ENCODE measurements at regions not wholly inside any gene's neighbourhood (a gene's known extent, or its start where the extent isn't known, plus 50 kb on each side); places are given as distances from the start of the nearest gene placed in this dataset.
"Not testable (repeated sequence)": the region's sequence is repeated elsewhere in the genome, so short reads cannot be mapped to it uniquely, and the experiment has no call there.

- no peak for DNase-seq (ENCODE audit: low read depth)
These were observed 242.8 kb upstream of the HNRNPA3 start for GRCh38 chr2:176969642-176970359.

GRCh38 chr2:176976736-176977685 is 235.6 kb upstream of the HNRNPA3 start:
- no peak for DNase-seq (ENCODE audit: low read depth)

GRCh38 chr2:176978921-176979320 is 233.7 kb upstream of the HNRNPA3 start:
- no peak for DNase-seq (ENCODE audit: low read depth)

GRCh38 chr2:176979981-176980710 is 232.4 kb upstream of the HNRNPA3 start:
- DNase-seq (ENCODE audit: low read depth), result no peak

GRCh38 chr2:176984987-176985386 is 227.6 kb upstream of the HNRNPA3 start:
- DNase-seq (ENCODE audit: low read depth), result no peak

GRCh38 chr2:176985871-176986270 is 226.7 kb upstream of the HNRNPA3 start:
- DNase-seq (ENCODE audit: low read depth), result no peak

GRCh38 chr2:176986487-176986886 is 226.1 kb upstream of the HNRNPA3 start:
- no peak for DNase-seq (ENCODE audit: low read depth)

- DNase-seq (ENCODE audit: low read depth), result no peak
These were observed 221.2 kb upstream of the HNRNPA3 start for GRCh38 chr2:176991411-176991810.

GRCh38 chr2:176997074-176997791 is 215.4 kb upstream of the HNRNPA3 start:
- DNase-seq (ENCODE audit: low read depth), result no peak

GRCh38 chr2:176997792-176998169 is 214.8 kb upstream of the HNRNPA3 start:
- no peak for DNase-seq (ENCODE audit: low read depth)

GRCh38 chr2:176999301-176999700 is 213.3 kb upstream of the HNRNPA3 start:
- DNase-seq (ENCODE audit: low read depth), result no peak

- DNase-seq (ENCODE audit: low read depth), result no peak
These were observed 212.4 kb upstream of the HNRNPA3 start for GRCh38 chr2:177000061-177000714.

GRCh38 chr2:177000715-177001072 is 211.9 kb upstream of the HNRNPA3 start:
- no peak for DNase-seq (ENCODE audit: low read depth)

- DNase-seq (ENCODE audit: low read depth), result no peak
These were observed 211.3 kb upstream of the HNRNPA3 start for GRCh38 chr2:177001334-177001733.

- DNase-seq (ENCODE audit: low read depth), result no peak
These were observed 209.6 kb upstream of the HNRNPA3 start for GRCh38 chr2:177002983-177003382.

- DNase-seq (ENCODE audit: low read depth), result not testable (repeated sequence)
These were observed 204.9 kb upstream of the HNRNPA3 start for GRCh38 chr2:177007726-177008125.

GRCh38 chr2:177008662-177009061 is 203.9 kb upstream of the HNRNPA3 start:
- DNase-seq (ENCODE audit: low read depth), result not testable (repeated sequence)

GRCh38 chr2:177010146-177010545 is 202.4 kb upstream of the HNRNPA3 start:
- DNase-seq (ENCODE audit: low read depth), result no peak

- DNase-seq (ENCODE audit: low read depth), result no peak
These were observed 201.7 kb upstream of the HNRNPA3 start for GRCh38 chr2:177010861-177011260.

GRCh38 chr2:177014946-177015345 is 197.6 kb upstream of the HNRNPA3 start:
- DNase-seq (ENCODE audit: low read depth), result no peak

GRCh38 chr2:177015356-177015923 is 197.2 kb upstream of the HNRNPA3 start:
- DNase-seq (ENCODE audit: low read depth), result no peak
